RWPE1 (cell line): ENCODE measurements at regions not wholly inside any gene's neighbourhood (a gene's known extent, or its start where the extent isn't known, plus 50 kb on each side); places are given as distances from the start of the nearest gene placed in this dataset.

Source experiments
- CTCF ChIA-PET: fragments of 350-600 bp; sonication (Branson Sonifier 250); formaldehyde crosslinking; extraction: SDS; loops from one replicate; lab custom pipeline; 2021; lab: Yijun Ruan, JAX
- POLR2A ChIA-PET: fragments of 400-600 bp; formaldehyde crosslinking; extraction: SDS; loops from one replicate; lab custom pipeline; 2020; ENCODE audit warnings: antibody characterized with exemption; ENCODE audit not compliant: low non-redundant PET; lab: Yijun Ruan, JAX
- DNase-seq: peaks from one replicate; pipeline ENCODE4 v3.0.0; 2012; ENCODE audit warnings: low spot score
- H3K27ac ChIP-seq: fragments of 450-650 bp; 2 replicates; pipeline ENCODE4 v1.5.1; 2017
- CTCF ChIP-seq: fragments of 450-650 bp; conservative IDR thresholded peaks from 2 replicates; pipeline ENCODE4 v1.5.1; 2017; ENCODE audit warnings: low read depth, mild to moderate bottlenecking

- no peak overlapping the region for H3K27ac ChIP-seq
- ChIA-PET POLR2A (no interaction called here), CTCF (no interaction called here)
- no peak for TF ChIP-seq CTCF
- DNase-seq, result no peak
Measured at GRCh38 chr4:142940425-142941330, 94.6 kb upstream of the INPP4B start.

- CTCF ChIA-PET, result no interaction called here
- POLR2A ChIA-PET, result no interaction called here
Measured at GRCh38 chr4:142944565-142944964, 98.5 kb upstream of the INPP4B start.

GRCh38 chr4:142952821-142953580, 106.9 kb upstream of the INPP4B start:
- H3K27ac ChIP-seq, result no peak overlapping the region
- POLR2A ChIA-PET, result no interaction called here
- TF ChIP-seq CTCF, result no peak
- CTCF ChIA-PET, result interaction anchor here (0.6 kb wide), 1 partner anchor 17 kb away, joined by 3 read pairs; no protein-coding TSS in a partner anchor
- no peak for DNase-seq

More at GRCh38 chr4:142944565-142944964, 98.5 kb upstream of the INPP4B start:
- DNase-seq, result no peak
- H3K27ac ChIP-seq, result no peak overlapping the region
- no peak for TF ChIP-seq CTCF

- DNase-seq, result no peak
- H3K27ac ChIP-seq, result no peak overlapping the region
- ChIA-PET CTCF (no interaction called here), POLR2A (no interaction called here)
- no peak for TF ChIP-seq CTCF
Measured at GRCh38 chr4:142954415-142954814, 108.3 kb upstream of the INPP4B start.

GRCh38 chr4:142955501-142955900, 109.4 kb upstream of the INPP4B start:
- no peak for TF ChIP-seq CTCF
- DNase-seq, result no peak
- CTCF ChIA-PET, result no interaction called here
- POLR2A ChIA-PET, result no interaction called here
- no peak overlapping the region for H3K27ac ChIP-seq

GRCh38 chr4:142959173-142959572, 113.1 kb upstream of the INPP4B start:
- H3K27ac ChIP-seq, result no peak overlapping the region
- TF ChIP-seq CTCF, result no peak
- CTCF ChIA-PET, result no interaction called here
- POLR2A ChIA-PET, result no interaction called here
- peak; percentile 10 for DNase-seq
